ENCODE measurements at regions not wholly inside any gene's neighbourhood (a gene's known extent, or its start where the extent isn't known, plus 50 kb on each side); places are given as distances from the start of the nearest gene placed in this dataset.

GRCh38 chr12:109651596-109651995 lies 62.0 kb upstream of the FAM222A start:
- dilution Hi-C loops (cut with MboI; ENCODE audit: extremely low pct_ligation_motif_present, low sequenced_read_pairs): no loop called here
- DNase-seq (ENCODE audit: low read depth, low spot score) (no peak), FAIRE-seq (no peak)
- Histone ChIP-seq H3K27ac (ENCODE audit: control insufficient read depth, insufficient read depth, low read length) (no peak overlapping the region), H2AFZ (ENCODE audit: control insufficient read depth, low read length) (no peak overlapping the region), H3K27me3 (ENCODE audit: control insufficient read depth, extremely low read depth, insufficient read depth, low read length) (peaks cover 15% of the 10 kb centered on the region), H3K4me2 (ENCODE audit: control insufficient read depth, extremely low read depth, insufficient read depth, low read depth, low read length) (no peak overlapping the region), H3K9ac (ENCODE audit: control insufficient read depth, extremely low read depth, insufficient read depth, low read length) (no peak overlapping the region), H3K36me3 (ENCODE audit: control insufficient read depth in 2 of 2, extremely low read depth in 1 of 2, insufficient read depth in 2 of 2, low read length in 2 of 2) (no peaks in the 10 kb centered on the region), H3K9me1 (ENCODE audit: control insufficient read depth, extremely low read depth, insufficient read depth, low read length) (no peaks in the 10 kb centered on the region), H3K4me3 (ENCODE audit: control insufficient read depth in 2 of 3, extremely low read depth in 1 of 3, insufficient read depth in 2 of 3, low read depth in 1 of 3, low read length in 3 of 3) (no peak overlapping the region), H3K79me2 (ENCODE audit: control insufficient read depth, insufficient read depth, low read length) (no peaks in the 10 kb centered on the region), H4K20me1 (ENCODE audit: control insufficient read depth, extremely low read depth, insufficient read depth, low read length) (no peaks in the 10 kb centered on the region), H3K9me3 (ENCODE audit: control insufficient read depth, low read depth, low read length) (no peaks in the 10 kb centered on the region), H3K4me1 (ENCODE audit: control insufficient read depth, extremely low read depth, insufficient read depth, low read length) (no peaks in the 10 kb centered on the region)
- TF ChIP-seq EZH2 (IDR thresholded peaks at IDR 0.05; ENCODE audit: low read length) (no peak), CTCF (optimal IDR thresholded peaks at IDR 0.05 in 1 of 3, IDR thresholded peaks at IDR 0.05 in 1 of 3, conservative IDR thresholded peaks at IDR 0.05 in 1 of 3; ENCODE audit: extremely low read depth in 1 of 3, insufficient read depth in 2 of 3, low read length in 3 of 3) (no peak)

- Histone ChIP-seq H3K9me3 (ENCODE audit: control insufficient read depth, low read depth, low read length) (no peaks in the 10 kb centered on the region), H3K9me1 (ENCODE audit: control insufficient read depth, extremely low read depth, insufficient read depth, low read length) (no peaks in the 10 kb centered on the region), H3K4me3 (ENCODE audit: control insufficient read depth in 2 of 3, extremely low read depth in 1 of 3, insufficient read depth in 2 of 3, low read depth in 1 of 3, low read length in 3 of 3) (no peak overlapping the region), H3K4me2 (ENCODE audit: control insufficient read depth, extremely low read depth, insufficient read depth, low read depth, low read length) (no peak overlapping the region), H3K9ac (ENCODE audit: control insufficient read depth, extremely low read depth, insufficient read depth, low read length) (no peak overlapping the region), H3K27ac (ENCODE audit: control insufficient read depth, insufficient read depth, low read length) (no peak overlapping the region), H3K36me3 (ENCODE audit: control insufficient read depth in 2 of 2, extremely low read depth in 1 of 2, insufficient read depth in 2 of 2, low read length in 2 of 2) (no peaks in the 10 kb centered on the region), H4K20me1 (ENCODE audit: control insufficient read depth, extremely low read depth, insufficient read depth, low read length) (no peaks in the 10 kb centered on the region), H3K27me3 (ENCODE audit: control insufficient read depth, extremely low read depth, insufficient read depth, low read length) (peaks cover 15% of the 10 kb centered on the region), H2AFZ (ENCODE audit: control insufficient read depth, low read length) (no peak overlapping the region), H3K4me1 (ENCODE audit: control insufficient read depth, extremely low read depth, insufficient read depth, low read length) (no peaks in the 10 kb centered on the region), H3K79me2 (ENCODE audit: control insufficient read depth, insufficient read depth, low read length) (no peaks in the 10 kb centered on the region)
- TF ChIP-seq CTCF (optimal IDR thresholded peaks at IDR 0.05 in 1 of 3, IDR thresholded peaks at IDR 0.05 in 1 of 3, conservative IDR thresholded peaks at IDR 0.05 in 1 of 3; ENCODE audit: extremely low read depth in 1 of 3, insufficient read depth in 2 of 3, low read length in 3 of 3) (no peak), EZH2 (IDR thresholded peaks at IDR 0.05; ENCODE audit: low read length) (no peak)
- FAIRE-seq (no peak), DNase-seq (ENCODE audit: low read depth, low spot score) (no peak)
- dilution Hi-C loops (cut with MboI; ENCODE audit: extremely low pct_ligation_motif_present, low sequenced_read_pairs): no loop called here
These were observed 61.2 kb upstream of the FAM222A start for GRCh38 chr12:109652233-109652976.

Data from keratinocyte (primary cell).